Panc1 (cell line): ENCODE measurements at regions not wholly inside any gene's neighbourhood (a gene's known extent, or its start where the extent isn't known, plus 50 kb on each side); places are given as distances from the start of the nearest gene placed in this dataset.

Experiments
- ATAC-seq: fragments of 200-7000 bp; cut with Tn5 transposase; 2 replicates; pipeline ENCODE4 v1.9.1; 2020; ENCODE audit warnings: mild to moderate bottlenecking, moderate library complexity
- BruUV-seq: library from RNA; stranded (reverse); fragments of 400-500 nt; replicated peaks from 2 replicates; lab custom pipeline; 2021; lab: Mats Ljungman, UMichigan
- CTCF ChIA-PET: fragments of 300-600 bp; sonication (Branson Sonifier 250); formaldehyde crosslinking; loops from one replicate; lab custom pipeline; 2022; ENCODE audit warnings: antibody characterized with exemption; lab: Charles Lee
- POLR2A ChIA-PET: fragments of 300-600 bp; sonication (Branson Sonifier 250); formaldehyde crosslinking; loops from one replicate; lab custom pipeline; 2022; ENCODE audit warnings: antibody characterized with exemption; lab: Charles Lee
- DNase-seq: peaks from one replicate; pipeline ENCODE4 v3.0.0-alpha.2; 2010; ENCODE audit warnings: low read depth, low spot score
- H3K27ac ChIP-seq: 2 replicates; pipeline ENCODE4 v1.5.1; 2011; ENCODE audit warnings: mild to moderate bottlenecking, low read length, inconsistent platforms
- H3K27me3 ChIP-seq: fragments of 200-500 bp; sonication (Bioruptor generic); 2 replicates; pipeline ENCODE4 v1.6.0; 2014; ENCODE audit warnings: low read length, inconsistent platforms; ENCODE audit not compliant: control insufficient read depth, insufficient read depth
- H3K36me3 ChIP-seq: fragments of 200-500 bp; sonication (Bioruptor generic); 2 replicates; pipeline ENCODE4 v1.5.1; 2014; ENCODE audit warnings: inconsistent platforms, mild to moderate bottlenecking, low read length, moderate library complexity; ENCODE audit not compliant: control insufficient read depth, insufficient read depth
- H3K4me1 ChIP-seq: 2 replicates; pipeline ENCODE4 v1.5.1; 2011; ENCODE audit warnings: inconsistent platforms, mild to moderate bottlenecking, low read length, moderate library complexity; ENCODE audit not compliant: control insufficient read depth, insufficient read depth
- H3K4me3 ChIP-seq, 2 experiments: 2 replicates each; pipeline ENCODE4 v1.5.1; 2011 to 2012; ENCODE audit warnings: low read depth in 2 of 2, low read length in 2 of 2, mild to moderate bottlenecking in 2 of 2, inconsistent platforms in 1 of 2, moderate library complexity in 1 of 2
- H3K9me3 ChIP-seq: fragments of 200-500 bp; sonication (Bioruptor generic); 2 replicates; pipeline ENCODE4 v1.5.1; 2014; ENCODE audit warnings: low read depth, mild to moderate bottlenecking, inconsistent platforms, low read length, moderate library complexity; ENCODE audit not compliant: control insufficient read depth, insufficient read depth
- CTCF ChIP-seq: fragments of 450-650 bp; IDR thresholded peaks from 2 replicates; pipeline ENCODE4 v1.5.1; 2017; ENCODE audit warnings: mild to moderate bottlenecking
- POLR2AphosphoS5 ChIP-seq: IDR thresholded peaks from 2 replicates; pipeline ENCODE4 v1.6.1; 2012; ENCODE audit warnings: mild to moderate bottlenecking, low read depth, low read length, moderate library complexity
- REST ChIP-seq, 2 experiments: IDR thresholded peaks; 2 replicates each; pipeline ENCODE4 v1.6.1; 2011 to 2012; ENCODE audit warnings: low read depth in 2 of 2, control low read depth in 1 of 2, low read length in 1 of 2, mild to moderate bottlenecking in 1 of 2, moderate library complexity in 1 of 2; ENCODE audit not compliant: insufficient read depth in 1 of 2
- SIN3A ChIP-seq: IDR thresholded peaks from 2 replicates; pipeline ENCODE4 v1.6.1; 2012; ENCODE audit warnings: low read depth, mild to moderate bottlenecking, low read length, moderate library complexity, borderline replicate concordance; ENCODE audit not compliant: insufficient read depth
- TCF7L2 ChIP-seq: IDR thresholded peaks from 2 replicates; pipeline ENCODE4 v1.6.1; 2011; ENCODE audit warnings: mild to moderate bottlenecking, low read depth, low read length, inconsistent platforms
- in situ Hi-C: cut with HindIII; loops from 2 replicates; pipeline ENCODE4 v1.10.0; 2016; ENCODE audit warnings: low sequenced_read_pairs, low pct_unique_long_range_greater_than_20kb
- intact Hi-C: fragments of 100-400 bp; cut with micrococcal nuclease; formaldehyde crosslinking; loops from one replicate; pipeline ENCODE4 v1.10.0; 2022; ENCODE audit not compliant: unreplicated experiment

GRCh38 chr3:171944118-171945016 lies 95.0 kb upstream of the FNDC3B start:
- ChIA-PET POLR2A (no interaction called here), CTCF (no interaction called here)
- Histone ChIP-seq H3K4me3 (no peak overlapping the region), H3K27ac (peak overlapping the region; percentile 39; the same call in 1 of the 2 replicates), H3K36me3 (no peaks in the 10 kb centered on the region), H3K4me1 (peaks cover 15% of the 10 kb centered on the region), H3K27me3 (no peaks in the 10 kb centered on the region), H3K9me3 (no peaks in the 10 kb centered on the region)
- intact Hi-C loops, result no loop called here
- DNase-seq, result no peak
- TF ChIP-seq SIN3A (no peak), TCF7L2 (no peak)
- peak; percentile 71 for ATAC-seq
- no TSS peak for BruUV-seq
- in situ Hi-C loops, result no loop called here

- Histone ChIP-seq H3K27ac (no peak overlapping the region), H3K4me3 (no peak overlapping the region), H3K9me3 (no peaks in the 10 kb centered on the region), H3K4me1 (peaks cover 19% of the 10 kb centered on the region), H3K36me3 (no peaks in the 10 kb centered on the region), H3K27me3 (no peaks in the 10 kb centered on the region)
- CTCF ChIA-PET, result no interaction called here
- ATAC-seq (no peak), DNase-seq (no peak)
- no peak for TF ChIP-seq SIN3A
- no peak for TF ChIP-seq POLR2AphosphoS5
- no peak for TF ChIP-seq TCF7L2
- no peak for TF ChIP-seq CTCF
- no peak for TF ChIP-seq REST (IDR thresholded peaks at IDR 0.05; ENCODE audit: insufficient read depth in 1 of 2, low read depth in 2 of 2, low read length in 1 of 2)
- BruUV-seq, result no TSS peak
- in situ Hi-C loops, result no loop called here
- POLR2A ChIA-PET, result interaction anchor here (0.7 kb wide), 1 partner anchor 59 kb away, joined by 8 read pairs; no protein-coding TSS in a partner anchor
- intact Hi-C loops, result no loop called here
These were observed 90.7 kb upstream of the FNDC3B start for GRCh38 chr3:171948674-171949073.

- no peak for DNase-seq
- no peaks in the 10 kb centered on the region for H3K9me3 ChIP-seq
- TF ChIP-seq POLR2AphosphoS5 (no peak), SIN3A (no peak), REST (IDR thresholded peaks at IDR 0.05; ENCODE audit: insufficient read depth in 1 of 2, low read depth in 2 of 2, low read length in 1 of 2) (no peak), TCF7L2 (no peak), CTCF (no peak)
- H3K27ac ChIP-seq, result no peak overlapping the region
- ATAC-seq, result no peak
- H3K4me3 ChIP-seq, result no peak overlapping the region
- ChIA-PET POLR2A (interaction anchor here (0.7 kb wide), 1 partner anchor 59 kb away, joined by 8 read pairs; no protein-coding TSS in a partner anchor), CTCF (no interaction called here)
- no TSS peak for BruUV-seq
- no peaks in the 10 kb centered on the region for H3K27me3 ChIP-seq
- H3K4me1 ChIP-seq, result peaks cover 15% of the 10 kb centered on the region
- intact Hi-C loops (no loop called here), in situ Hi-C loops (no loop called here)
- H3K36me3 ChIP-seq, result no peaks in the 10 kb centered on the region
These were observed 89.8 kb upstream of the FNDC3B start for GRCh38 chr3:171949554-171949953.
